Chondrocyte (in vitro differentiated cells): ENCODE measurements at regions not wholly inside any gene's neighbourhood (a gene's known extent, or its start where the extent isn't known, plus 50 kb on each side); places are given as distances from the start of the nearest gene placed in this dataset.

Source experiments
- DNase-seq: peaks from one replicate; pipeline ENCODE4 v3.0.0; 2021; ENCODE audit warnings: mixed read lengths, low spot score
- H3K27ac Mint-ChIP-seq: one replicate; pipeline ENCODE4 v1.8.0; 2021; ENCODE audit warnings: mild to moderate bottlenecking, moderate library complexity, mixed read lengths; ENCODE audit not compliant: unreplicated experiment
- H3K27me3 Mint-ChIP-seq: 2 replicates; pipeline ENCODE4 v1.8.0; 2021; ENCODE audit warnings: low read depth, mixed read lengths
- H3K36me3 Mint-ChIP-seq: 2 replicates; pipeline ENCODE4 v1.8.0; 2021; ENCODE audit warnings: low read depth, mixed read lengths
- H3K4me1 Mint-ChIP-seq: 2 replicates; pipeline ENCODE4 v1.8.0; 2021; ENCODE audit warnings: low read depth, mild to moderate bottlenecking, mixed read lengths
- H3K4me3 Mint-ChIP-seq: one replicate; pipeline ENCODE4 v1.8.0; 2021; ENCODE audit warnings: mild to moderate bottlenecking, moderate library complexity, mixed read lengths; ENCODE audit not compliant: unreplicated experiment
- H3K9me3 Mint-ChIP-seq: 2 replicates; pipeline ENCODE4 v1.8.0; 2021; ENCODE audit warnings: low read depth, mixed read lengths
- CTCF ChIP-seq: fragments of 200-600 bp; sonication (generic); IDR thresholded peaks from 2 replicates; pipeline ENCODE4 v1.5.0; 2021; ENCODE audit warnings: antibody characterized with exemption, mild to moderate bottlenecking, moderate library complexity

GRCh38 chr9:86690034-86690433 is 257.3 kb downstream of the GAS1 start:
- peaks cover 4% of the 10 kb centered on the region for H3K9me3 Mint-ChIP-seq
- H3K27ac Mint-ChIP-seq, result no peak overlapping the region
- H3K27me3 Mint-ChIP-seq, result no peaks in the 10 kb centered on the region
- peaks cover 9% of the 10 kb centered on the region for H3K4me1 Mint-ChIP-seq
- DNase-seq, result no peak
- H3K36me3 Mint-ChIP-seq, result no peaks in the 10 kb centered on the region
- H3K4me3 Mint-ChIP-seq, result no peak overlapping the region
- TF ChIP-seq CTCF, result no peak

GRCh38 chr9:86687788-86688187 is 259.5 kb downstream of the GAS1 start:
- H3K4me3 Mint-ChIP-seq, result no peak overlapping the region
- peaks cover 4% of the 10 kb centered on the region for H3K9me3 Mint-ChIP-seq
- no peaks in the 10 kb centered on the region for H3K36me3 Mint-ChIP-seq
- H3K4me1 Mint-ChIP-seq, result peaks cover 12% of the 10 kb centered on the region
- no peak overlapping the region for H3K27ac Mint-ChIP-seq
- no peak for TF ChIP-seq CTCF
- no peaks in the 10 kb centered on the region for H3K27me3 Mint-ChIP-seq
- no peak for DNase-seq

- no peak for TF ChIP-seq CTCF
- peaks cover 12% of the 10 kb centered on the region for H3K4me1 Mint-ChIP-seq
- H3K4me3 Mint-ChIP-seq, result no peak overlapping the region
- no peaks in the 10 kb centered on the region for H3K27me3 Mint-ChIP-seq
- H3K36me3 Mint-ChIP-seq, result no peaks in the 10 kb centered on the region
- H3K9me3 Mint-ChIP-seq, result no peaks in the 10 kb centered on the region
- H3K27ac Mint-ChIP-seq, result no peak overlapping the region
- DNase-seq, result no peak
Observed at GRCh38 chr9:86685556-86685955, 261.8 kb downstream of the GAS1 start.

GRCh38 chr9:86684148-86684547 is 263.2 kb downstream of the GAS1 start:
- Mint-ChIP-seq H3K4me1 (peaks cover 12% of the 10 kb centered on the region), H3K27me3 (no peaks in the 10 kb centered on the region), H3K36me3 (no peaks in the 10 kb centered on the region), H3K4me3 (no peak overlapping the region), H3K9me3 (no peaks in the 10 kb centered on the region), H3K27ac (no peak overlapping the region)
- no peak for DNase-seq
- no peak for TF ChIP-seq CTCF

- Mint-ChIP-seq H3K27me3 (no peaks in the 10 kb centered on the region), H3K4me3 (no peak overlapping the region), H3K36me3 (no peaks in the 10 kb centered on the region), H3K27ac (no peak overlapping the region), H3K4me1 (peaks cover 7% of the 10 kb centered on the region), H3K9me3 (no peaks in the 10 kb centered on the region)
- DNase-seq, result no peak
- TF ChIP-seq CTCF, result no peak
Observed at GRCh38 chr9:86682240-86682639, 265.1 kb downstream of the GAS1 start.
